ENCODE measurements at regions not wholly inside any gene's neighbourhood (a gene's known extent, or its start where the extent isn't known, plus 50 kb on each side); places are given as distances from the start of the nearest gene placed in this dataset.

DNA sequence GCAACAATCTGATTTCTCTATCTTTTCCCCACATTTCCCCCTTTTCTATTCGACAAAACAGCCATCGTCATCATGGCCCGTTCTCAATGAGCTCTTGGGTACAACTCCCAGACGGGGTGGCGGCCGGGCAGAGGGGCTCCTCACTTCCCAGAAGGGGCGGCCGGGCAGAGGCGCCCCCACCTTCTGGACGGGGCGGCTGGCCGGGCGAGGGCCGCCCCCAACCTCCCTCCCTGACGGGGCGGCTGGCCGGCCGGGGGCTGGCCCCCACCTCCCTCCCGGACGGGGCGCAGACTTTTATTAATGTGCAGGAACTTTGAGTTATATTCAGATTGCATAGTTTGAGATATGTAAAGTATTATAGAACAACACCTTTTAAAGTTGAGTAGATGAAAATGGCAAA is 64.4 kb upstream of the HPGD start:
- intact Hi-C loops (cut with DNase I, micrococcal nuclease), result no loop called here
- no peaks in the 10 kb centered on the region for H3K27me3 Mint-ChIP-seq
- peaks cover 6% of the 10 kb centered on the region for H3K4me1 Mint-ChIP-seq
- ChIA-PET POLR2A (no interaction called here), CTCF (interaction anchor here (1.1 kb wide), 1 partner anchor 11 kb away, joined by 3 read pairs; no protein-coding TSS in a partner anchor)
- H3K36me3 Mint-ChIP-seq (ENCODE audit: low read depth), result no peaks in the 10 kb centered on the region
- no peak for ATAC-seq
- no peak overlapping the region for H3K4me3 Mint-ChIP-seq
- no peak overlapping the region for H3K27ac Mint-ChIP-seq
- peaks cover 2% of the 10 kb centered on the region for H3K9me3 Mint-ChIP-seq (ENCODE audit: low read depth)
- no peak for DNase-seq

- CTCF ChIA-PET, result no interaction called here
- no peaks in the 10 kb centered on the region for H3K27me3 Mint-ChIP-seq
- DNase-seq, result no peak
- POLR2A ChIA-PET, result no interaction called here
- no peak overlapping the region for H3K4me3 Mint-ChIP-seq
- H3K36me3 Mint-ChIP-seq (ENCODE audit: low read depth), result no peaks in the 10 kb centered on the region
- H3K27ac Mint-ChIP-seq, result no peak overlapping the region
- no peaks in the 10 kb centered on the region for H3K4me1 Mint-ChIP-seq
- intact Hi-C loops (cut with DNase I, micrococcal nuclease), result no loop called here
- H3K9me3 Mint-ChIP-seq (ENCODE audit: low read depth), result peaks cover 2% of the 10 kb centered on the region
- no peak for ATAC-seq
These were observed 60.8 kb upstream of the HPGD start for GRCh38 chr4:174583056-174583455.

GRCh38 chr4:174582463-174582862 is 60.2 kb upstream of the HPGD start:
- H3K27ac Mint-ChIP-seq, result no peak overlapping the region
- CTCF ChIA-PET, result no interaction called here
- ATAC-seq, result no peak
- H3K36me3 Mint-ChIP-seq (ENCODE audit: low read depth), result no peaks in the 10 kb centered on the region
- H3K4me3 Mint-ChIP-seq, result no peak overlapping the region
- POLR2A ChIA-PET, result no interaction called here
- intact Hi-C loops (cut with DNase I, micrococcal nuclease), result no loop called here
- DNase-seq, result no peak
- no peaks in the 10 kb centered on the region for H3K27me3 Mint-ChIP-seq
- H3K4me1 Mint-ChIP-seq, result no peaks in the 10 kb centered on the region
- peaks cover 2% of the 10 kb centered on the region for H3K9me3 Mint-ChIP-seq (ENCODE audit: low read depth)

- ChIA-PET CTCF (no interaction called here), POLR2A (no interaction called here)
- DNase-seq (no peak), ATAC-seq (no peak)
- Mint-ChIP-seq H3K27me3 (no peaks in the 10 kb centered on the region), H3K4me3 (no peak overlapping the region), H3K36me3 (ENCODE audit: low read depth) (no peaks in the 10 kb centered on the region), H3K9me3 (ENCODE audit: low read depth) (no peaks in the 10 kb centered on the region), H3K27ac (no peak overlapping the region), H3K4me1 (no peaks in the 10 kb centered on the region)
- intact Hi-C loops (cut with DNase I, micrococcal nuclease), result no loop called here
These were observed 59.6 kb upstream of the HPGD start for GRCh38 chr4:174581901-174582300.

DNA sequence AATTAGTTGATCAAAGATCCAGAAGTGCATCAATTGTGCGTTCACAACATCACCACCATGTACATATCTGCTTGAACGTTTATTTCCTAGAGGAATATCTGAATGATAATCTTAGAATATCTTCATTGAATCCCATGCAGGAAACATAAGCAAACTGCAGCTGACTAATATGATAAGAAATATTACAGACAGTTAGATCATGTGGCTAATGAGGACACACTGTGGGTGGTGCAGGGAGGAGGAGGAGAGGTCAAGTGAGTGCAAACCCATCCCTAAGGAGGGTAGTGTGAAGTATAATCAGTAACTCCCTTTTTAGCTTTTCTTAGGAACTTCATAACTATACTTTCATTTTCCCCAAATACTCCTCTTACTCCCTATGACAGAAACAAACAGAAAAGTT is 58.3 kb upstream of the HPGD start:
- Mint-ChIP-seq H3K4me3 (no peak overlapping the region), H3K9me3 (ENCODE audit: low read depth) (no peaks in the 10 kb centered on the region), H3K36me3 (ENCODE audit: low read depth) (no peaks in the 10 kb centered on the region), H3K27ac (no peak overlapping the region), H3K4me1 (no peaks in the 10 kb centered on the region), H3K27me3 (no peaks in the 10 kb centered on the region)
- CTCF ChIA-PET, result no interaction called here
- ATAC-seq (no peak), DNase-seq (no peak)
- POLR2A ChIA-PET, result no interaction called here
- intact Hi-C loops (cut with DNase I, micrococcal nuclease), result no loop called here

GRCh38 chr4:174579421-174579820 is 57.1 kb upstream of the HPGD start:
- Mint-ChIP-seq H3K9me3 (ENCODE audit: low read depth) (no peaks in the 10 kb centered on the region), H3K27me3 (no peaks in the 10 kb centered on the region), H3K4me3 (no peak overlapping the region), H3K4me1 (no peaks in the 10 kb centered on the region), H3K27ac (no peak overlapping the region), H3K36me3 (ENCODE audit: low read depth) (no peaks in the 10 kb centered on the region)
- intact Hi-C loops (cut with DNase I, micrococcal nuclease), result no loop called here
- ATAC-seq, result no peak
- ChIA-PET CTCF (no interaction called here), POLR2A (no interaction called here)
- no peak for DNase-seq

DNA sequence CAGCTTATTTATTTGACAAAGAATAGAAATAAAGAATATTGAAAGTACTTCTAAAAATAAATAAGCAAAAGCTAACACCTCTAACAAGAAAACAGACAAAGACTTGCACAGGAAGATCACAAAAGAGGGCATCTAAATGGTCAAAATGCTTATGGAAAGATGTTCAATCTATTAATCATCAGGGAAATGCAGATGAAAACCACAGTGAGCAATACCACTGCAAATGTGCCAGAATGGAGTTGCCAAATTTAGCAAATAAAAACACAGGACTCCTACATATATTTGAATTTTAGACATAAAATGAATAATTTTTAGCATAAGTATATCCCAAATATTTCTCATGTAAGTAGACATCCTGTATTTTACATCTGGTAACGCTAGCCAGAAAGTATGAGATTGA is 56.1 kb upstream of the HPGD start:
- Mint-ChIP-seq H3K27ac (no peak overlapping the region), H3K4me1 (no peaks in the 10 kb centered on the region), H3K9me3 (ENCODE audit: low read depth) (no peaks in the 10 kb centered on the region), H3K36me3 (ENCODE audit: low read depth) (no peaks in the 10 kb centered on the region), H3K27me3 (no peaks in the 10 kb centered on the region), H3K4me3 (no peak overlapping the region)
- ChIA-PET POLR2A (no interaction called here), CTCF (no interaction called here)
- intact Hi-C loops (cut with DNase I, micrococcal nuclease), result no loop called here
- DNase-seq (no peak), ATAC-seq (no peak)

GRCh38 chr4:174575436-174575835 is 53.1 kb upstream of the HPGD start:
- Mint-ChIP-seq H3K27me3 (no peaks in the 10 kb centered on the region), H3K9me3 (ENCODE audit: low read depth) (no peaks in the 10 kb centered on the region), H3K36me3 (ENCODE audit: low read depth) (no peaks in the 10 kb centered on the region), H3K27ac (no peak overlapping the region), H3K4me1 (no peaks in the 10 kb centered on the region), H3K4me3 (no peak overlapping the region)
- DNase-seq (no peak), ATAC-seq (no peak)
- intact Hi-C loops (cut with DNase I, micrococcal nuclease), result no loop called here
- POLR2A ChIA-PET, result no interaction called here
- CTCF ChIA-PET, result no interaction called here
